ENCODE measurements at regions not wholly inside any gene's neighbourhood (a gene's known extent, or its start where the extent isn't known, plus 50 kb on each side); places are given as distances from the start of the nearest gene placed in this dataset.

- DNase-seq (ENCODE audit: low read depth), result no peak
Observed at GRCh38 chr2:66382091-66382490, 52.8 kb upstream of the MEIS1 start.

GRCh38 chr2:66379473-66379872 lies 55.5 kb upstream of the MEIS1 start:
- no peak for DNase-seq (ENCODE audit: low read depth)

- no peak for DNase-seq (ENCODE audit: low read depth)
Observed at GRCh38 chr2:66377832-66378231, 57.1 kb upstream of the MEIS1 start.

- DNase-seq (ENCODE audit: low read depth), result no peak
Observed at GRCh38 chr2:66370824-66371223, 64.1 kb upstream of the MEIS1 start.

- no peak for DNase-seq (ENCODE audit: low read depth)
Observed at GRCh38 chr2:66366619-66367018, 68.3 kb upstream of the MEIS1 start.

GRCh38 chr2:66364495-66365333 lies 70.2 kb upstream of the MEIS1 start:
- DNase-seq (ENCODE audit: low read depth), result peak; percentile 55

- no peak for DNase-seq (ENCODE audit: low read depth)
Observed at GRCh38 chr2:66362701-66363100, 72.2 kb upstream of the MEIS1 start.

- DNase-seq (ENCODE audit: low read depth), result no peak
Observed at GRCh38 chr2:66346231-66346664, 88.7 kb upstream of the MEIS1 start.

GRCh38 chr2:66344087-66344663 lies 90.8 kb upstream of the MEIS1 start:
- DNase-seq (ENCODE audit: low read depth), result no peak

- no peak for DNase-seq (ENCODE audit: low read depth)
Observed at GRCh38 chr2:66343259-66343658, 91.7 kb upstream of the MEIS1 start.

GRCh38 chr2:66340521-66340920 lies 94.4 kb upstream of the MEIS1 start:
- DNase-seq (ENCODE audit: low read depth), result no peak

GRCh38 chr2:66334237-66335029 lies 100.5 kb upstream of the MEIS1 start:
- no peak for DNase-seq (ENCODE audit: low read depth)

GRCh38 chr2:66331176-66331575 lies 103.7 kb upstream of the MEIS1 start:
- no peak for DNase-seq (ENCODE audit: low read depth)

GRCh38 chr2:66329081-66329605 lies 105.8 kb upstream of the MEIS1 start:
- DNase-seq (ENCODE audit: low read depth), result no peak

- no peak for DNase-seq (ENCODE audit: low read depth)
Observed at GRCh38 chr2:66327066-66327740, 107.7 kb upstream of the MEIS1 start.

- DNase-seq (ENCODE audit: low read depth), result no peak
Observed at GRCh38 chr2:66324909-66325528, 109.9 kb upstream of the MEIS1 start.

- no peak for DNase-seq (ENCODE audit: low read depth)
Observed at GRCh38 chr2:66324356-66324755, 110.6 kb upstream of the MEIS1 start.

GRCh38 chr2:66323406-66323805 lies 111.5 kb upstream of the MEIS1 start:
- DNase-seq (ENCODE audit: low read depth), result no peak

- DNase-seq (ENCODE audit: low read depth), result no peak
Observed at GRCh38 chr2:66322506-66323260, 112.2 kb upstream of the MEIS1 start.

- DNase-seq (ENCODE audit: low read depth), result no peak
Observed at GRCh38 chr2:66318009-66318561, 116.8 kb upstream of the MEIS1 start.

Data from GM04504 (cell line).